ENCODE measurements at regions not wholly inside any gene's neighbourhood (a gene's known extent, or its start where the extent isn't known, plus 50 kb on each side); places are given as distances from the start of the nearest gene placed in this dataset.

- H3K9ac ChIP-seq (ENCODE audit: low read length) = no peak overlapping the region
- H3K36me3 ChIP-seq (ENCODE audit: control insufficient read depth, insufficient read depth, low read length, severe bottlenecking) = no peaks in the 10 kb centered on the region
- no peak overlapping the region for H3K4me3 ChIP-seq (ENCODE audit: low read length)
- no peaks in the 10 kb centered on the region for H3K27me3 ChIP-seq (replicated peaks; ENCODE audit: control insufficient read depth, insufficient read depth, low read length)
- no peaks in the 10 kb centered on the region for H3K4me1 ChIP-seq (ENCODE audit: control insufficient read depth, insufficient read depth, low read length)
- DNase-seq (ENCODE audit: low read depth) = peak; percentile 13
- H3K9me3 ChIP-seq (ENCODE audit: control insufficient read depth, low read length) = no peaks in the 10 kb centered on the region
Measured at GRCh38 chr10:44326474-44327030, 58.3 kb downstream of the CXCL12 start.

- Histone ChIP-seq H3K36me3 (ENCODE audit: control insufficient read depth, insufficient read depth, low read length, severe bottlenecking) (no peaks in the 10 kb centered on the region), H3K27me3 (replicated peaks; ENCODE audit: control insufficient read depth, insufficient read depth, low read length) (no peaks in the 10 kb centered on the region), H3K9ac (ENCODE audit: low read length) (no peak overlapping the region), H3K4me1 (ENCODE audit: control insufficient read depth, insufficient read depth, low read length) (no peaks in the 10 kb centered on the region), H3K9me3 (ENCODE audit: control insufficient read depth, low read length) (no peaks in the 10 kb centered on the region), H3K4me3 (ENCODE audit: low read length) (no peak overlapping the region)
- no peak for DNase-seq (ENCODE audit: low read depth)
Measured at GRCh38 chr10:44325596-44326307, 59.1 kb downstream of the CXCL12 start.

- no peak for DNase-seq (ENCODE audit: low read depth)
- Histone ChIP-seq H3K4me1 (ENCODE audit: control insufficient read depth, insufficient read depth, low read length) (no peaks in the 10 kb centered on the region), H3K9me3 (ENCODE audit: control insufficient read depth, low read length) (no peaks in the 10 kb centered on the region), H3K9ac (ENCODE audit: low read length) (no peak overlapping the region), H3K27me3 (replicated peaks; ENCODE audit: control insufficient read depth, insufficient read depth, low read length) (no peaks in the 10 kb centered on the region), H3K4me3 (ENCODE audit: low read length) (no peak overlapping the region), H3K36me3 (ENCODE audit: control insufficient read depth, insufficient read depth, low read length, severe bottlenecking) (no peaks in the 10 kb centered on the region)
Measured at GRCh38 chr10:44325157-44325556, 59.7 kb downstream of the CXCL12 start.

GRCh38 chr10:44323838-44324237 lies 61.1 kb downstream of the CXCL12 start:
- no peaks in the 10 kb centered on the region for H3K4me1 ChIP-seq (ENCODE audit: control insufficient read depth, insufficient read depth, low read length)
- no peak overlapping the region for H3K4me3 ChIP-seq (ENCODE audit: low read length)
- no peak overlapping the region for H3K9ac ChIP-seq (ENCODE audit: low read length)
- H3K36me3 ChIP-seq (ENCODE audit: control insufficient read depth, insufficient read depth, low read length, severe bottlenecking) = no peaks in the 10 kb centered on the region
- H3K9me3 ChIP-seq (ENCODE audit: control insufficient read depth, low read length) = no peaks in the 10 kb centered on the region
- no peak for DNase-seq (ENCODE audit: low read depth)
- H3K27me3 ChIP-seq (replicated peaks; ENCODE audit: control insufficient read depth, insufficient read depth, low read length) = no peaks in the 10 kb centered on the region

GRCh38 chr10:44322137-44322536 lies 62.8 kb downstream of the CXCL12 start:
- no peaks in the 10 kb centered on the region for H3K4me1 ChIP-seq (ENCODE audit: control insufficient read depth, insufficient read depth, low read length)
- H3K4me3 ChIP-seq (ENCODE audit: low read length) = no peak overlapping the region
- no peaks in the 10 kb centered on the region for H3K36me3 ChIP-seq (ENCODE audit: control insufficient read depth, insufficient read depth, low read length, severe bottlenecking)
- DNase-seq (ENCODE audit: low read depth) = no peak
- H3K9ac ChIP-seq (ENCODE audit: low read length) = no peak overlapping the region
- no peaks in the 10 kb centered on the region for H3K9me3 ChIP-seq (ENCODE audit: control insufficient read depth, low read length)
- H3K27me3 ChIP-seq (replicated peaks; ENCODE audit: control insufficient read depth, insufficient read depth, low read length) = no peaks in the 10 kb centered on the region

GRCh38 chr10:44320756-44321155 lies 64.1 kb downstream of the CXCL12 start:
- DNase-seq (ENCODE audit: low read depth) = no peak
- H3K36me3 ChIP-seq (ENCODE audit: control insufficient read depth, insufficient read depth, low read length, severe bottlenecking) = no peaks in the 10 kb centered on the region
- H3K27me3 ChIP-seq (replicated peaks; ENCODE audit: control insufficient read depth, insufficient read depth, low read length) = no peaks in the 10 kb centered on the region
- no peak overlapping the region for H3K4me3 ChIP-seq (ENCODE audit: low read length)
- no peaks in the 10 kb centered on the region for H3K9me3 ChIP-seq (ENCODE audit: control insufficient read depth, low read length)
- H3K9ac ChIP-seq (ENCODE audit: low read length) = no peak overlapping the region
- H3K4me1 ChIP-seq (ENCODE audit: control insufficient read depth, insufficient read depth, low read length) = no peaks in the 10 kb centered on the region

- H3K36me3 ChIP-seq (ENCODE audit: control insufficient read depth, insufficient read depth, low read length, severe bottlenecking) = no peaks in the 10 kb centered on the region
- no peak overlapping the region for H3K4me3 ChIP-seq (ENCODE audit: low read length)
- no peak overlapping the region for H3K9ac ChIP-seq (ENCODE audit: low read length)
- no peaks in the 10 kb centered on the region for H3K4me1 ChIP-seq (ENCODE audit: control insufficient read depth, insufficient read depth, low read length)
- peaks cover 4% of the 10 kb centered on the region for H3K27me3 ChIP-seq (replicated peaks; ENCODE audit: control insufficient read depth, insufficient read depth, low read length)
- H3K9me3 ChIP-seq (ENCODE audit: control insufficient read depth, low read length) = no peaks in the 10 kb centered on the region
- no peak for DNase-seq (ENCODE audit: low read depth)
Measured at GRCh38 chr10:44317856-44318255, 67.0 kb downstream of the CXCL12 start.

- H3K4me1 ChIP-seq (ENCODE audit: control insufficient read depth, insufficient read depth, low read length) = no peaks in the 10 kb centered on the region
- no peaks in the 10 kb centered on the region for H3K9me3 ChIP-seq (ENCODE audit: control insufficient read depth, low read length)
- no peaks in the 10 kb centered on the region for H3K36me3 ChIP-seq (ENCODE audit: control insufficient read depth, insufficient read depth, low read length, severe bottlenecking)
- DNase-seq (ENCODE audit: low read depth) = no peak
- H3K4me3 ChIP-seq (ENCODE audit: low read length) = no peak overlapping the region
- peaks cover 4% of the 10 kb centered on the region for H3K27me3 ChIP-seq (replicated peaks; ENCODE audit: control insufficient read depth, insufficient read depth, low read length)
- H3K9ac ChIP-seq (ENCODE audit: low read length) = no peak overlapping the region
Measured at GRCh38 chr10:44316922-44317215, 68.0 kb downstream of the CXCL12 start.

- no peaks in the 10 kb centered on the region for H3K36me3 ChIP-seq (ENCODE audit: control insufficient read depth, insufficient read depth, low read length, severe bottlenecking)
- peaks cover 4% of the 10 kb centered on the region for H3K27me3 ChIP-seq (replicated peaks; ENCODE audit: control insufficient read depth, insufficient read depth, low read length)
- H3K9me3 ChIP-seq (ENCODE audit: control insufficient read depth, low read length) = no peaks in the 10 kb centered on the region
- peaks cover 2% of the 10 kb centered on the region for H3K4me1 ChIP-seq (ENCODE audit: control insufficient read depth, insufficient read depth, low read length)
- no peak overlapping the region for H3K4me3 ChIP-seq (ENCODE audit: low read length)
- DNase-seq (ENCODE audit: low read depth) = no peak
- no peak overlapping the region for H3K9ac ChIP-seq (ENCODE audit: low read length)
Measured at GRCh38 chr10:44316187-44316921, 68.5 kb downstream of the CXCL12 start.

GRCh38 chr10:44314802-44315460 lies 70.0 kb downstream of the CXCL12 start:
- H3K27me3 ChIP-seq (replicated peaks; ENCODE audit: control insufficient read depth, insufficient read depth, low read length) = peaks cover 4% of the 10 kb centered on the region
- H3K9me3 ChIP-seq (ENCODE audit: control insufficient read depth, low read length) = no peaks in the 10 kb centered on the region
- H3K9ac ChIP-seq (ENCODE audit: low read length) = no peak overlapping the region
- H3K4me3 ChIP-seq (ENCODE audit: low read length) = no peak overlapping the region
- H3K36me3 ChIP-seq (ENCODE audit: control insufficient read depth, insufficient read depth, low read length, severe bottlenecking) = no peaks in the 10 kb centered on the region
- peaks cover 5% of the 10 kb centered on the region for H3K4me1 ChIP-seq (ENCODE audit: control insufficient read depth, insufficient read depth, low read length)
- no peak for DNase-seq (ENCODE audit: low read depth)

- DNase-seq (ENCODE audit: low read depth) = no peak
- Histone ChIP-seq H3K4me3 (ENCODE audit: low read length) (no peak overlapping the region), H3K9ac (ENCODE audit: low read length) (no peak overlapping the region), H3K27me3 (replicated peaks; ENCODE audit: control insufficient read depth, insufficient read depth, low read length) (peaks cover 4% of the 10 kb centered on the region), H3K36me3 (ENCODE audit: control insufficient read depth, insufficient read depth, low read length, severe bottlenecking) (no peaks in the 10 kb centered on the region), H3K4me1 (ENCODE audit: control insufficient read depth, insufficient read depth, low read length) (peaks cover 5% of the 10 kb centered on the region), H3K9me3 (ENCODE audit: control insufficient read depth, low read length) (no peaks in the 10 kb centered on the region)
Measured at GRCh38 chr10:44313761-44314165, 71.1 kb downstream of the CXCL12 start.

Data from adipocyte (in vitro differentiated cells).